ENCODE measurements at regions not wholly inside any gene's neighbourhood (a gene's known extent, or its start where the extent isn't known, plus 50 kb on each side); places are given as distances from the start of the nearest gene placed in this dataset.

DNA sequence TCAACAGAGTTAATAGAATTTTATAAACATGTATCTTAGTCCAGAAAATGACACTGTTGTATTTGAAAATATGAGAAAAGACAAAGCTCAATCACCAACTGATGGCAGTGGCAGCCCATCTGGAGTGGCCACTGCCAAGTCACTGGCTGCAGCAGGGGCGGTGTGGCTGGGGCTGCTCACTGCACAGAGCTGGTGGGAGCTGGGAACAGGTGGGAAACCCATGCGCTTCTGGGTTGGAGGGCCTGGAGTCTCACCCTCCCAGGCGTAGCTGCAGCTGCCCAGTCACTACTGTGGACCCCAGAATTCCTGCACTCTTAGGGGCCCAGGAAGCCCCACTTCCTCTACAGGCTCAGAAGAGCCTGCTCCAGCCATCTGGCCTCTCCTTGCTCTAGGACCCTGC is 251.8 kb upstream of the NDST4 start:
- no peak for TF ChIP-seq CTCF (IDR thresholded peaks at IDR 0.05; ENCODE audit: low read depth, low read length)
- no peak for DNase-seq (ENCODE audit: extremely low read depth, low read depth)

DNA sequence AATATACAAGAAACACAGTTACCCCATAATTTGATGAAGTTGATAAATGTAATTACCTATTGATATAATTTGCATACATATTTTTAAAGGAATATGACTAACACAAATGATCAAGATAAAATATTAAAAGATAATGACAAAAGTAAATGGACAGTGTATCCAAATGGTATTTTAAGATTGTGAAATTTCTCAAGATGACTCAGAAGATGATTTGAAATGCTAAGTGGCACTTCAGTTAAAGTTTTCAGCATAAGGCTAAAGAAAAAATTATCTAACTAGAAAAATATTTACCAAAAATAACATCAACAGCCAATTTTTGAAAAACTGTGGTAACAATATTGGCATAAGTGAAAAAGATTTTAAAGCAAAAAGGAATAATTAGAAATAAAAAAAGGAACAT is 248.4 kb upstream of the NDST4 start:
- TF ChIP-seq CTCF (IDR thresholded peaks at IDR 0.05; ENCODE audit: low read depth, low read length), result no peak
- no peak for DNase-seq (ENCODE audit: extremely low read depth, low read depth)

DNA sequence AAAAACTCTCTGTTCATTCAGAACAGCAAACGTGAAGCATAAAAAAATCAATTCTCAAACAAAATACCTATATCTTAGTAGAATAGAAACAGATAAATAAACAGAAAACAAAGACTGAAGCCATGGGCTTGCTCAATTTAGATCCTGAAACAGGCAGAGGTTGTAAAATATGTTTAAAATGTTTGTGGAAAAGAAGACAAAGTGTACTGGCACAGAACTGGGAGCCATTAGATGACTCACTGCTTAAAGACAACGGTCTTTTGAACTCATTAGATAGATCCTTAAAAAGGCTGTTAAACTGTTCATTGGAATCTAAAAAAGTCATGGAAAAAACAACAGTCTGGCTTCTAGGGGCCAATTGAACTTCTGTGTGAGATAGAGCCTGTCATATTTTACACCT is 247.0 kb upstream of the NDST4 start:
- no peak for TF ChIP-seq CTCF (IDR thresholded peaks at IDR 0.05; ENCODE audit: low read depth, low read length)
- no peak for DNase-seq (ENCODE audit: extremely low read depth, low read depth)

DNA sequence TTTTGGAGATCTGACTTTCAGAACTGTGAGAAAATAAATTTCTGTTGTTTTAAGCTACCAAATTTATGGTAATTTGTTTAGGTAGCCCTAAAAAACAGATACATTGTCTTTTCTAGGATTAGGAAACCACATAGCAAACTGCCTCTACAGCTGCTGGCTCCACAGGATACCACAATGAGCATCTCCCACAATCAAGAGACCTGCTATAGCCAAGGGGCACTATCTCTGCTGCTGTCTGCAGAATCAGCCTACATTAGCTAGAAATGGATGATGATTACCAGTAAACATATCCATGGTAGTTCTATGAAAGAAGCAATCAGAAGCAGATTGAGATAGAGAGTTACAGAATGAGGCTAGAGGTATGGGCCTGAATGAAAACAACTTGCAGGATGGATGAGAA is 244.4 kb upstream of the NDST4 start:
- TF ChIP-seq CTCF (IDR thresholded peaks at IDR 0.05; ENCODE audit: low read depth, low read length), result no peak
- no peak for DNase-seq (ENCODE audit: extremely low read depth, low read depth)

- no peak for TF ChIP-seq CTCF (IDR thresholded peaks at IDR 0.05; ENCODE audit: low read depth, low read length)
- DNase-seq (ENCODE audit: extremely low read depth, low read depth), result no peak
Observed at GRCh38 chr4:115356176-115356575, 242.8 kb upstream of the NDST4 start.

- no peak for TF ChIP-seq CTCF (IDR thresholded peaks at IDR 0.05; ENCODE audit: low read depth, low read length)
- no peak for DNase-seq (ENCODE audit: extremely low read depth, low read depth)
Observed at GRCh38 chr4:115355329-115355728, 241.9 kb upstream of the NDST4 start.

- DNase-seq (ENCODE audit: extremely low read depth, low read depth), result no peak
- TF ChIP-seq CTCF (IDR thresholded peaks at IDR 0.05; ENCODE audit: low read depth, low read length), result no peak
Observed at GRCh38 chr4:115353370-115353769, 239.9 kb upstream of the NDST4 start.
